ENCODE measurements at regions not wholly inside any gene's neighbourhood (a gene's known extent, or its start where the extent isn't known, plus 50 kb on each side); places are given as distances from the start of the nearest gene placed in this dataset.
"Not testable (repeated sequence)": the region's sequence is repeated elsewhere in the genome, so short reads cannot be mapped to it uniquely, and the experiment has no call there.

DNA sequence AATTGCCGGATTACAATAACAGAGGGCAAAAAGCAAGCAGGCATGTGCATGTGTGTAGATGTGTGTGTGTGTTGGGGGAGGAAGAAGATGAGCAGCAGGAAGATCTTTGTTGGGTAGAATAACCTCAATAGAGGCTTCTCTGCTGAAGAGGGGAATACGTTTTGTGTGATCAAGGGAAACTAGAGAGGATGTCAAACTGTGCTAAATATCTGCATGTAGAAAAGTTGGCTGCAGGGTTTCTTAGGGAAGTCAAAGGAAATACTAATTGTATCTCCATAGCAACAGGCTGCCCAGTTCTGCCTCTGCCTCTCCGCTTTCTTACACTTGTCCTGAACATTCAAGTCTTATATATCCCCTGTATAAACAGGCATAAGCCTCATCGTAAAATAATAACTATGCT lies 190.1 kb upstream of the RND3 start:
- DNase-seq (ENCODE audit: low read depth), result no peak

DNA sequence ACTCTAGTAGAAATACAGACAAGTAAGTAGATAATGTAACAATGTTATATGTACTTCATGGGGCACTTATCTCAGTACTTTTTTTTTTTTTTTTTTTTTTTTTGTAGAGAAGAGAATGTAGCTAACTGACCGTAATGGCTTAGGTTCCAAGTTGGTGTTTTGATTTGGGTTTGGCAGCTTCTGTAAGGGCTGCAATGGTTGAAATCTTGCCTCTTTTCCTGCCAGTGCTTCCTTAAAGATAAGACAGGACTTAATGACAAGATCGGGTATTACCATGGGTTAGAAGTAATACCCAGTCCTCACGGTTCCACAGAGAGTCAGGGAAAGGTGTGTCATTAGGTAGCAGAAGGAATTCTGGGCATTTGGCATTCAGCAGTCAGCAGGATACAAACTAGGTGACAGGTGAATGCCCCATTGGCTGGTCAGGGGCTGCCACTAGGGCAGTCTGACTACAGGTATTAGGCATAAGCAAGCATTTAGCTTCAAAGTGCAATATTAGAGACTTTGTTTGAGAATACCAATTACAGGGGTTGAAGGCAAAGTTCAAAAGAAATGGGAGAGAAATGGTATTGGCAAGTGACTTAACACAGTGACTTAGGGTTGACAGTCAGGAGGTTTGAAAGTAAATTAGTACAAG lies 189.4 kb upstream of the RND3 start:
- DNase-seq (ENCODE audit: low read depth), result no peak

DNA sequence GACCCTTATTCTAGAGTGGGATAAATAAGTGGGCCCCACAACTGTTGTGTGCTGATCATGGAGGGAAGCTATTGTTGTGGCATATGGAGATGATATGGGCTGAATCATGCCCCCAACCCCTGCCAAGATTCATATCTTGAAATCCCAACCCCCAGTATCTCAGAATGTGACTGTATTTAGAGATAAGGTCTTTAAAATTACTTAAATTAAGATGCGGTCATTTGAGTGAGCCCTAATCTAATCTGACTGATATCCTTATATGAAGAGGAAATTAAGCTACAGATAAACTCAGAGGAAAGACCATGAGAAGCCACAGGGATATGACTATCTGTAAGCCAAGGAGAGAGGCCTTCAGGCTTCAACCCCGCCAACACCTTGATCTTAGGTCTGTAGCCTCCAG lies 188.3 kb upstream of the RND3 start:
- DNase-seq (ENCODE audit: low read depth), result no peak

DNA sequence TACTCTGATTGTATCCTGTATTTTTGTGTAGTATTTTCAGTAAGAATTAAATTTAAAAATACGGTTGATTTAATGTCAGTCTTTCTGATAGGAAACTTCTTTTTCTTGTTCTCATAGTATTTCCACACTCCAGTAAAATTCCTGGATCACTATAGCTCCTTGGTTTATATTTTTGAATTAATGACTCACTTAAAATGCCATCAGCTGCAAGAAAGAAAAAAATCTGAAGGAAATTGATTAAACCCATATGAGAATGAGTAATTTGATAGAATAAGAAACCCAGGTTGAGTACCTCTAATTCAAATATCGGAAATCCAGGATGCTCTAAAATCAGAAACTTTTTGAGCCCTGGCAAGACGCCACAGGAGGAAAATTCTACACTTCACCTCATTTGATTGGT lies 186.8 kb upstream of the RND3 start:
- no peak for DNase-seq (ENCODE audit: low read depth)

DNA sequence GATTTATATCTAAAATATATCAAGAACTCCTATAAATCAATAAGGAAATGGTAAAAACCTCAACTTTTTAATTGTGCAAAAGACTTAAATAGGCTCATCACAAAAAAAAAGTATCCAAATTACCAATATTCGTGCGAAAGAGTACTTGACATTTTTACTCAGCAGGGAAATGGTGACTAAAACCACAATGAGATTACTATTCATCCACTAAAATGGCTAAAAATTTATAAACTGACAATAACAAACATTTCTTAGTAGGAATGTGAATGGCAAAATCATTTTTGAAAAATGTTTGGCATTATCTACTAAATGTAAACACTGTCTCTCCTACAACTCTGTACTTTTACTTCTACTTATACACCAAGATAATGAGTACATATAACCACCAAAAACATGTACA lies 184.8 kb upstream of the RND3 start:
- no peak for DNase-seq (ENCODE audit: low read depth)

DNA sequence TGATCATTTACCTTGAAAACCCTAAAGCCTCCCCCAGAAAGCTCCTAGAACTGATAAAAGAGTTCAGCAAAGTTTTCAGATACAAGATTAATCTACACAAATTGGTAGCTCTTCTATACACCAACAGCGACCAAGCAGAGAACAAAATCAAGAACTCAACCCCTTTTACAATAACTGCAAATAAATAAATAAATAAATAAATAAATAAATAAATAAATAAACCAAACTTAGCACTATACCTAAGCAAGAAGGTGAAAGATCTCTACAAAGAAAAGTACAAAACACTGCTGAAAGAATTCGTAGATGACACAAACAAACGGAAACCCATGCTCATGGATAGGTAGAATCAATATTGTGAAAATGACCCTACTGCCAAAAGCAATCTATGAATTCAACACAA lies 182.0 kb upstream of the RND3 start:
- no peak for DNase-seq (ENCODE audit: low read depth)

DNA sequence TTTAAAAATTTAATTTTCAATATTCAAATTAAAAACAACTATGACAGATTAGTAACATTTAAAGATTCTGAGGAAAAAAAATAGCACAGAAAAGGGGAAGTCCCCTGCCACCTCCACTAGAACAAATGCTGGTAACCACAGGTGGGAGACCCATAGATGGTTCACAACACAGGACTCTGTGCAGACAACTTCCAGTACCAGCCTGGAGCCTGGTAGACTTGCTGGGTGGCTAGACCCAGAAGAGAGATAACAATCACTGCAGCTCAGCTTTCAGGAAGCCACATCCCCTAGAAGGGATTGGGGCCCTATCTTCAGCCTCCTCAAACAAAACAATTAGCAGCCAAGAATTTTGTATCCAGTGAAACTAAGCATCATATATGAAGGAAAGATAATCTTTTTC lies 179.6 kb upstream of the RND3 start:
- not testable (repeated sequence) for DNase-seq (ENCODE audit: low read depth)

DNA sequence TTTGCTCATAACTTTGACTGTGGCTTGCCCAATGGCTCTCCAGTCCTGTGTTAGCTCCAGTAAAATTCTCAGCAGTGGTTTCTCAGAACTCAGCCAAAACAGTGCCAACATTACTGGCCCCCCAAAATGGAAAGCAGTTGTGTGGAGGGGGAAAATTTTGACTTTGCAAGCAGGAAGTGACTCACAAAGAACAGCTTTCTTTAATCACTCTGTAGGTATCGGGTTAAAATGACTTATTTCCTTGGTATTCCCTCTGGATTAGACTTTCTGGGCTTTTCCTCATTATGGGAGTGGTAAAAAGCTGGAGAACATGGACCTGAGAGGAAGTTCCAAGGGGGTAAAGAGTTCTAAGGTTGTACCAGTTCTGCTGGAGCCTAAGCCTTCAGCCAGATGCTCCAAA lies 175.7 kb upstream of the RND3 start:
- DNase-seq (ENCODE audit: low read depth), result peak; percentile 68

DNA sequence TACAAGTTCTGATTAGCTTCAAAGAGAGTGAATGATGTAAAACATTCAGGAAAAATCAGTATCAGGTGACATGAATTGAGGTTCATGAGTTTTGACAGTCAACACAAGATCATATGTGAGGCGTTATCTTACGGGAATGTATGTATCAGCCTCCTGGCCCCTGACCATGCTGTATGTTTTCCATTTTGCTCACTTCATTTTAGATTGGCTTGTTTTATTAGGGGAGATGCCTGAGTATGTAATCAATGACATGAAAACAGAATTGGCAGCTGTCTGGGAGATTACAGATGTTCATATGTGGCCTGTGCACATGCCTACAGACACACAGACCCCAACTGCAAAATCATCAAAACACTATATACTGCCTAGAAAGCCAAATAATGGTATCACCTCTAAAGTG lies 168.5 kb upstream of the RND3 start:
- DNase-seq (ENCODE audit: low read depth), result no peak

DNA sequence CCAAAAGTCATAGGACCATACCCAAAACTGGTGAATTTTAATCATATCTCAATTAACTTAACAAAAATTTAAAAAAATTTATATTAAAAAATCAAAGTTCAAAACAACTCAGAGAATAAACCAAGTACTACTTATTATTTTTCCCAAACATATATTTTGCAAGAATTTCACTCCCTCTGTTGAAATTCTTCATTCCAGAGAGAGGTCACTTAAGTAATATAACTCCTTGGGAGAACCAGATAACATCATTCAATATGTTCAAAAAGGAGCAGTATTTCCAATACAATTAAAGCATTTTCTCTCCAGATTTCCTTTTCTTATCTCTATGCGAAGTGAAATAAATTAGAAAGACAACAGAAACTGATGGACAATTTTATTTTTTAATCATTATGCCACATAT lies 165.9 kb upstream of the RND3 start:
- no peak for DNase-seq (ENCODE audit: low read depth)

DNA sequence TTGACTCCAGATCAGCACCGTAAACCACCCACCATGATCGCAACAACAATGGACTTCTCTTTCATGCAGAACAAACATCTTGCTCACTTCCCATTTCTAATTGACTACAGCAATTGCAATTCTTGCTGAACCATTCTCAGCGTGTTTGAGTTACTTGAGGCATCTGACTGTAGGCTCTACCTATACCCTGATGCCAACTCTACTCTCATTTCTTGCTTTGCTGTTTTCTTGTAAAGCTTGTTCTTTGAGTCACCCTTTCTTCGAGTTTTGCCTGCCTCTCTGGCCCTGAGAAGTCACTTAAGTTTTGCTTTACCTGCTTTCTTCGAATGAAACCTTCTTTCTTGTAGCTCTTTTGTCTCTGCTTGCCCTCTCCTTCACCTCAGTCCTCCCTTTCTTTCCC lies 160.5 kb upstream of the RND3 start:
- DNase-seq (ENCODE audit: low read depth), result no peak

DNA sequence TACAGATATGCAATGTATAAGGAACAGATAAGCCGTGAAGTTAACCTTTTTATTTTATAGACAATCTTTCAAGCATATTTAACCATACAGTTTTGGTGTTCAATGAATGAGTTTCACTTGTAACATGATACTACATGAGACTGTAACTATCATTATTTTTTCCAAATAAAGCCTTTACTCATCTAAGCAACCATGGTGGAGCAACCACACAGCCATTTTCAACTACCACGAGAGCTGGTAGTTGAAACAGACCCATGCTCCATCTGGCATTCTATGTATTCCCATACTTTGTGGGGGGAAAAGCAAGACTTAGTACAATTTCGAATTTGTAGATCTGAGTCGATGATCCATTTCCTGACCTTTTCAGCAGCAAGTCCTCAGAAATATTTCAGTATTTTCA lies 159.3 kb upstream of the RND3 start:
- DNase-seq (ENCODE audit: low read depth), result no peak

DNA sequence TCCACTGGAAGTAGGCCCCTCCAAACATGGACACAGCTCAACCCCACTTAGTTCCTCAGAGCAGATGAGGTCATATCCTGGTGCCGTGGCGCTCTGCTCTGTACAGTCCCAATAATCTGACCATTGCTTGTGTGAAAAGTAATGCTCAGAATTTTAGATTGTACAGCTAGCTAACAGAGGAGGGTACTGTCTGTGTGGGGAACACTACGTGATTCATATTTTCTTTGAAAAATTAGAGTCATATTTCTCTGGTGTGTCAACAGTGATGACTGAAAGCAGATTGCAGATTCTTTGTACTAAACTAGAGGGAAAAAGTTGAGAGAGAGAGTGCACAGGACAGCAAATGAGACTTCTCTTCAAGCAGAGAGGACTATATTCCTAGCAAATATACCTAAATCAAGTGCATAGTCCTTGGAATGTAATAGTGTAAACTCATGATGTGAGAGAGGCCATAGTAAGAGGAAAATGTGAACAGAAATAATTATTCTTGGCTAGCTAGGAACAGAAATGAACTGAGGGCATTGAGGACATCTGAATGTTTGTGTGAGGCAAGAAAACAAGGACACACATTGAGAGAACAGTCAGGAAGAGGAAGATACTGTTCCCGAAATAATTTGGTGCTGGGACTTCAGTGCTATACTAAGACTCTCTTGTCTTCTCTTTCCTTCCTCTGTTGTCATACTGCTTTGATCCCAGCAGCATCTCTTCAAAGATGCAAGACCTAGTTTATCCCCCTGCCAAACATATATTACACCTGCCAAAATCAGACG lies 157.0 kb upstream of the RND3 start:
- DNase-seq (ENCODE audit: low read depth), result peak; percentile 60

DNA sequence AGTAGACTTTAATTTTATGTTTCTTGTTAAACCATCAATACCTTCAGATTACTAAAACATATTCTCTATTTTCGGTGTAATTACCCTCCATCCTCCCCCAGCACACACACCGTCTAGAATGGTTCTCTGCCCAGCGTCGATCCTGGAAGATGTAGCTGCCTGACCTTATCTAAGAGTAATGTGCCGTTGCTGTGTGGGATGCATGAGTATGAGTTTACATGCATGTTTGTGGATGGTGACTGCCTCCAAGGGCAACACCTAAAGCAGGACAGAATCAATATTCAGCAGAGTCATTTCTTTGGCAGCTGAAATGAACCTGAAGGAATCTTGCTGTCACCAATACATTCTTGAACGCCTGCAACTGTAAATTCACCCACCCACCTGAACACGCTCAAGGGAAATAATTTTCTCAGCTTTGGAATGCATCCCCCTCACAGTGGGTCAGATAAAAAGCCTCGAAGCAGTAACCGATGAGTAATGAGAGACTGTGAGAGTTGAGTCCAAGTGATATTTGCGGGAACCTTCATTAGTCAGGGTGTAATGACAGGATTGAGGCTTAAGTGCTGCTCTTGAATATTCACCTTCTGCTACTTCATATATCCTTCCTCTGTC lies 155.8 kb upstream of the RND3 start:
- DNase-seq (ENCODE audit: low read depth), result no peak

DNA sequence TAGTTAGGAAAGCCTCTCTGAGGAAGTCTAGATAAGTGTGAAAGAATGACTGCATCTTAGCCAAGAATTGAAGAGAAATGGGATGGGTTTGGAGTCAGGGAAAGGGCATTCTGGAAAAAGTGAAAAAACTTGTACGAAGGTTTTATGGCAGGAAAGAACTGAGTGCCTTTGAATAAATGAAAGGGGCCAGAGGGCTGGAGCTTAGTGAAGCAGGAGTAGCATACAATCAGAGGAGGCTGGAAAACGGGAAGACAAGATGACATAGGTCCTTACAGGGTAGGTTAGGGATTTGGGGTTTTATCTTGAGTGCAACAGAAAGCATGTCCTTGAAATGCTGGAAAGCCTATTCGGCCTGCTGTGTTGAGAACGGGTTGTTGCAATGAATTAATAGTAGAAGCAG lies 152.6 kb upstream of the RND3 start:
- DNase-seq (ENCODE audit: low read depth), result no peak

DNA sequence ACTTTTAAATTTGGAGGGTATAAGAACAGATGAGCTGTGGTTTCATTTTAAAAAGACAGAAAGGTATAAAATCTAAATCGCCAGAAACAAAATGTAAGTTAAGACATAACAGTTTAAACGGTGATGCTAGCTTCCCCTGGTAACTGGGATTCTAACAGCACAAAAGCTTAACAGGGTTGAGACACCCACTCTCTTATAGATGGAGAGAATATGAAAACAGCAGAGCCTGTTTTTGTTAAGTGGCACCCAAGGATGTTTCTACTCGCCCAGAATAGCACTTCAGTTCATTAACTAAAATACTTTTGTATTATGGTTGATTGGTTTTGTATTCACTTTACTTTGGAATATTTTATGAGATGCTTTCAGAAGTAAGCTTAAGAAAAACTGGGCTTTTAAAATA lies 151.9 kb upstream of the RND3 start:
- DNase-seq (ENCODE audit: low read depth), result no peak

DNA sequence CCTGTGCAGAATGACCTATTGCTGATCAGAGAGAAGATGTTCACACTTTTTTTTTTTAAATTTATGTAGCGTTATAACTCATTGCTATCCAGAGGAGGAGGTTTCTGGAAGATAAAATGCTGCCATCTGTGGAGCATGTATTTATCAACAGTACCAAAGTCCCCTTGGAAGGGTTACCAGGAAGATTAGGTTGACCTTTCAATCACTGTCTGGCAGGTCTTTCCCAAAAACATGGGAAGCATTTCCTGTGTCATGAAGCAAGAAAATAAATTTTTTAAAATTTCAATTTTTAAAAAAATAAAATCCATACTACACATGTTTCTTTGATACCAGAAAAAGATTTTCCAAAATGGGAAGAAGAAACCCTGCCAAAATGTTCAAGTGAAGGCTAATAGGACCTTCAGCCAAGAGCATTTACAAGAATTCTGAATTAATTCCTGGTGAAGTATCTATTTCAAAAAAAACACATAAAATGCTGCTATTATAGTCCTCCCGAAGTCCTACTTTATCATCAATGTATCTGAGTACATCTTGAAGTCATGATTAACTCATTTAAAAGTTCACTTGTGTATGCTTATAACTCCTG lies 143.9 kb upstream of the RND3 start:
- no peak for DNase-seq (ENCODE audit: low read depth)

DNA sequence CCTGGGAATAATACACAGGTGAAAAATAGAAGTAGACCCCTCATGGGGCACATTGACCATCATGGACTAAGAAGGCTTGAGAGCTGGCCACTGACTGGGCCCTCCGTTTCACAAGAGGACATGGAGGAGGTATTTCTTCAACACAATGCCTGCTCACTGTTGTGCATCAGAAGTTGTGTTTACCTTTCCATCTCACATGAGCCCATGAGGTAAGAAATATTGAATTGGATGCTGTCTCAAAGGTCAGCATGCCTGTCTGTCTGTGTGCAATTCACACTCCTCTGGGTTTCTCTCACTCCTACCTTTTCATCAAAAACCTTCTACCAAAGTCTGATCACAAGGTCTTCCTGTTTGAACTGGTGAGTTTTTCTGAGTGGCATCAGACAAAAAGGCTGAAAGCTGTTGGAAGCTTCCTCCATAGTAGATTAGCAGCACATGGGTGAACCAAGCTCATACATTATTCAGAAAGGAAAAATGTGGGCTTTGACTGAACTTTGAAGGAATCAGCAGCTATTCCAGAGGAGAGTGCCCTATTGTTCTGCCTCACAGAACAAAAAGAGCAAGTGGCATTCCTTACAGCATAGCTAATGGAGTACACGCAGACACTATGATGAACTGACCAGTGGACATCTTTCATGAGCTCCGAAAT lies 143.2 kb upstream of the RND3 start:
- DNase-seq (ENCODE audit: low read depth), result peak; percentile 69

DNA sequence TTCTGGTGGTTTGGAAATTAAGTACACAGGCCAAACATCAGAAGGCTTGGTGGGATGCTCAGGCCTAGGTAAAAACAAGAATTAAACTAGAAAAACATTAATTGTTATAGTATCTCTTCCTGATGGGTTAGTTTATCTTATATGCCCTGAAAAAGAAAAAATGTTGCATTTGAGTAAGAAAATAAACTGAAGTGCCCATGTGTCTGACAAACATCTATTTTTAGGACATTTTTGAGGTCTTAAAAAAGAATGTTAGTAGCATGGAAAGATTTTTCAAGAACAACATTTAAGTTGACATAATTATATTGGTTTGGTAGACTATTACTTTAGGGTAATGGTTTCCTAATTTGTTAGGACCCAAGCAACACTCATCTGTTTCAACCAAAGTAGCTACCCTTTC lies 140.1 kb upstream of the RND3 start:
- DNase-seq (ENCODE audit: low read depth), result no peak

DNA sequence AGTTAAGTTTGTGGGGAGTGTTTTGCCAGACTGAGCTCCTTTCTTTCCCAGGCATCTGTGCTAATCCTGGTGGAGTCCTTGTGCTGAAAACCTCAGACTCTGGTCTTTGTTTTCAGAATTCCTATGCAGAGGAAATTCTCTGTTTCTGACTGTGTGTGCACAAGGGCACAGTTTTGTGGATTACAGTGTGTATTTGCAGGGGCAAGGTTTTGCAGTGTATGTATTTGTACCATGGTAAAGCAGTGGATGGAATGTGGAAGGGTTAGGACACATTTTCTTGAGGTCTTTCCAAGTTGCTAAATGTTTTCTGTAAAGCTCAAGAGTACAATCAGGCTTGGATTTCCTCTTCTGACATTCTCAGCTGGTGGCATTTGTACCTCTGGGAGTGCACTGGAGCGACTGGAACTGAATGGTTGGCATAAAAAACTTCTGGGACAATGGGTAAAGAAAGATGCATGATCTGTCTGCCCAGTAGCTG lies 139.5 kb upstream of the RND3 start:
- DNase-seq (ENCODE audit: low read depth), result peak; percentile 56

DNA sequence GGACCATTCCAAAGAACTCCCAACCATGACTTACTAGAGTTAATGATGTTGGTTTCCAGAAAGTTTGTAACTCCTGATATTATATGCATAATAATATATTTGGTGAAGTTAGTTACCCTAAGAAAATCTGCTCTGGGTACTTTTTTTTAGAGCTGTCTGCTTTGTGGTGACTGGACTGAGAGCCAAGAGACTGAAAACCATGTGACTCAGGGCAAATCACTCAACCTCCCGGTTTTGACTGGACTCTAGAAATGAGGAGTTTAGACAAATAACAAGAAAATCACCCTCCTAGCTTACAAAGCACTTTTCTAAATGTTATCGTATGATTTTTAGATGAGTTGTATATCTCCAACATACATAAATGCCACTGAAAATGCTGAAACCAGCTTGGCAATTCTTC lies 138.3 kb upstream of the RND3 start:
- no peak for DNase-seq (ENCODE audit: low read depth)

DNA sequence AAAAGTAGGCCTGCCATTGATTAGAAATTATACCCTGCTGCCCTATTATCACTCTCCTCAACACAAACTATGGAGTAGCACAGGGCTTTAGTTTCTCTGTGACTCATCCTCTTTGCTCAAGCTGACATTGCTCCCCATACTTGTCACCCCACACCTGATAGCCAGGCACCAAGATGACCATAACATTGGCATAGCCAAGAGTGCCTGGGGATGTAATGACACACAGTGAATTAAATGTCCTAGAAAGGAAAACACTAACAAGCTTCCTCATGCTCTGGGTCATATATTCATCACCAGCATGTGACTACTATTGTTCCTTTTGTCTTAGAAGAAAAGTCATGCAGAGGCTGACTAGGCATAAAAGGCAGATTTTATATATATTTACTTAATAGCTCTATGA lies 137.8 kb upstream of the RND3 start:
- DNase-seq (ENCODE audit: low read depth), result no peak

Measured in myocyte (in vitro differentiated cells).